ENCODE measurements at regions not wholly inside any gene's neighbourhood (a gene's known extent, or its start where the extent isn't known, plus 50 kb on each side); places are given as distances from the start of the nearest gene placed in this dataset.
A peak's percentile ranks its signal among the peaks of the same experiment; 100 is the strongest.

DNA sequence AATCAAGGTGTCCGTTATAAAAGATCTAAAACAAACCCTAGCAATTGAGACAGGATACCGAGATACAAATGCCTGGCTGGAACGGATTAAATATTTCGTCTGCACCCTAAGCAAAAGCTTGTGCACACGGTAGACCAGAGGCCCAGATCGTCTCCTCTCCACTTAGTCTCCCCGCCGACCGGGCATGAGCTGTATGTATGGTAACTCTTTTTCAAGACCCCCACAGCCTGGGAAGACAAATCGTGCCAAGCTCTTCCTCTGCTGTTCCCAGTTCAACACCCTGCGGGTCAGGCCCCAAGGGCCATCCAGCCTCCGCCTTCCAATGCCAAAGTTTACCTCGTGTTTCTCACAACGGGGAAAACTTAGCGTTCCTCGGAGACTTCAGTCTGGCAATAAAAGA, 285.7 kb upstream of the GALNT17 start:
- no peaks in the 10 kb centered on the region for H3K4me1 Mint-ChIP-seq (ENCODE audit: low read depth)
- no peak for DNase-seq
- TF ChIP-seq, protein P1, sequence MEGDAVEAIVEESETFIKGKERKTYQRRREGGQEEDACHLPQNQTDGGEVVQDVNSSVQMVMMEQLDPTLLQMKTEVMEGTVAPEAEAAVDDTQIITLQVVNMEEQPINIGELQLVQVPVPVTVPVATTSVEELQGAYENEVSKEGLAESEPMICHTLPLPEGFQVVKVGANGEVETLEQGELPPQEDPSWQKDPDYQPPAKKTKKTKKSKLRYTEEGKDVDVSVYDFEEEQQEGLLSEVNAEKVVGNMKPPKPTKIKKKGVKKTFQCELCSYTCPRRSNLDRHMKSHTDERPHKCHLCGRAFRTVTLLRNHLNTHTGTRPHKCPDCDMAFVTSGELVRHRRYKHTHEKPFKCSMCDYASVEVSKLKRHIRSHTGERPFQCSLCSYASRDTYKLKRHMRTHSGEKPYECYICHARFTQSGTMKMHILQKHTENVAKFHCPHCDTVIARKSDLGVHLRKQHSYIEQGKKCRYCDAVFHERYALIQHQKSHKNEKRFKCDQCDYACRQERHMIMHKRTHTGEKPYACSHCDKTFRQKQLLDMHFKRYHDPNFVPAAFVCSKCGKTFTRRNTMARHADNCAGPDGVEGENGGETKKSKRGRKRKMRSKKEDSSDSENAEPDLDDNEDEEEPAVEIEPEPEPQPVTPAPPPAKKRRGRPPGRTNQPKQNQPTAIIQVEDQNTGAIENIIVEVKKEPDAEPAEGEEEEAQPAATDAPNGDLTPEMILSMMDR (IDR thresholded peaks at IDR 0.05), result no peak
- ChIA-PET POLR2A (no interaction called here), CTCF (interaction anchor here (0.6 kb wide), 1 partner anchor 64 kb away, joined by 3 read pairs; no protein-coding TSS in a partner anchor)
- intact Hi-C loops (cut with micrococcal nuclease), result no loop called here
- no peak for ATAC-seq
- H3K27ac Mint-ChIP-seq, result no peak overlapping the region
- H3K36me3 Mint-ChIP-seq (ENCODE audit: low read depth), result no peaks in the 10 kb centered on the region
- no peak overlapping the region for H3K4me3 Mint-ChIP-seq
- no peaks in the 10 kb centered on the region for H3K27me3 Mint-ChIP-seq
- H3K9me3 Mint-ChIP-seq, result peaks cover 28% of the 10 kb centered on the region

DNA sequence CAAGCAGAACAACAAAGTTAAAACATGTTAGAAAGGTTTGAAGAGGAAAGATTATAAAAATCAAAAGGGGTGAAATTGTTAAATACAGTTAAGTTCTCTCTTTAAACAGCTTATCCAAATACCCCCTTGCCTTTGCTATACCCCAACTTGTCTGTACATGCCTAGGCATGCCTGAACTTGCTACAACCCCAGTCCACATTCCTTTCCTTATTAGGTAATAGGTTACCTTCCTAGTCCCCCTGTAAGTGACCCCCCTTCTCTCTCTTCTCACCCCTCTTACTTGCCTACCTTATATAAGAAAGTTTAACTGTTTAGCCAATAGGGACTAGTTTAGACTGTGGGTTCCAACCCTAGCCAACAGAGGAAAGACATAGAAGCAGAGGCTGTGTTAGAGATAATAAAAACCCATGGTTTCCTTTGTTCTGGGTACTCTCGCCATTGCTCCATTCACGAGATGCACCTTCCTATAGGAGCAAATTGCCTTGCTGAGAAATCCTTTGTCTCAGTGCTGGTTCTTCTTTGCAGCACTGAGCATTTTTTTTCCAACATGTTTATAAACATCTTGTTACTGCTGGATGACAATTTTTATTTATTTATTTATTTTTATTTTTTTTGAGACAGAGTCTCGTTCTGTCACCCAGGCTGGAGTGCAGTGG, 282.2 kb upstream of the GALNT17 start:
- Mint-ChIP-seq H3K36me3 (ENCODE audit: low read depth) (no peaks in the 10 kb centered on the region), H3K9me3 (peaks cover 21% of the 10 kb centered on the region), H3K27ac (no peak overlapping the region), H3K27me3 (peaks cover 1% of the 10 kb centered on the region), H3K4me3 (no peak overlapping the region), H3K4me1 (ENCODE audit: low read depth) (no peaks in the 10 kb centered on the region)
- TF ChIP-seq, protein P1 (IDR thresholded peaks at IDR 0.05), result no peak
- DNase-seq, result no peak
- ATAC-seq, result no peak
- POLR2A ChIA-PET, result no interaction called here
- CTCF ChIA-PET, result interaction anchor here (0.9 kb wide), 1 partner anchor 20 kb away, joined by 3 read pairs; no protein-coding TSS in a partner anchor
- intact Hi-C loops (cut with micrococcal nuclease), result no loop called here

DNA sequence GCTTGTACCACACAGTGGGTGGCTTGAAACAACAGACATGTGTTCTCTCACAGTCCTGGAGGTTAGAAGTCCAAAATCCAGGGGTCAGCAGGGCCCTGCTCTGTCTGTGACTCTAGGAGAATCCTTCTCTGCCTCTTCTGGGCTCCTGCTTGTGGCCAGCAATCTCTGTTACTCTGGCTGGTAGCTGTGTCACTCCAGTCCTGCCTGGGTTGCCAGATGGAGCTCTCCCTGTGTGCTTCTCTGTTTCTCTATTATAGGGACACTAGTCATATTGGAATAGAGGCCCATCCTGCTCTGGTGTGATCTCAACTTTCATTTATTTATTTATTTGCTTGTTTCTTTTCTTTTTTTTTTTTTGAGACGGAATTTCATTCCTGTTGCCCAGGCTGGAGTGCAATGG, 276.6 kb upstream of the GALNT17 start:
- H3K27me3 Mint-ChIP-seq, result peaks cover 1% of the 10 kb centered on the region
- ATAC-seq (no peak), DNase-seq (no peak)
- no peaks in the 10 kb centered on the region for H3K9me3 Mint-ChIP-seq
- TF ChIP-seq, protein P1 (IDR thresholded peaks at IDR 0.05), result no peak
- H3K4me1 Mint-ChIP-seq (ENCODE audit: low read depth), result no peaks in the 10 kb centered on the region
- ChIA-PET POLR2A (no interaction called here), CTCF (interaction anchor here (1.6 to 2.0 kb wide), 2 partner anchors 26 to 878 kb away, joined by 4 to 10 read pairs; no protein-coding TSS in a partner anchor)
- H3K4me3 Mint-ChIP-seq, result no peak overlapping the region
- intact Hi-C loops (cut with micrococcal nuclease), result no loop called here
- no peaks in the 10 kb centered on the region for H3K36me3 Mint-ChIP-seq (ENCODE audit: low read depth)
- no peak overlapping the region for H3K27ac Mint-ChIP-seq

DNA sequence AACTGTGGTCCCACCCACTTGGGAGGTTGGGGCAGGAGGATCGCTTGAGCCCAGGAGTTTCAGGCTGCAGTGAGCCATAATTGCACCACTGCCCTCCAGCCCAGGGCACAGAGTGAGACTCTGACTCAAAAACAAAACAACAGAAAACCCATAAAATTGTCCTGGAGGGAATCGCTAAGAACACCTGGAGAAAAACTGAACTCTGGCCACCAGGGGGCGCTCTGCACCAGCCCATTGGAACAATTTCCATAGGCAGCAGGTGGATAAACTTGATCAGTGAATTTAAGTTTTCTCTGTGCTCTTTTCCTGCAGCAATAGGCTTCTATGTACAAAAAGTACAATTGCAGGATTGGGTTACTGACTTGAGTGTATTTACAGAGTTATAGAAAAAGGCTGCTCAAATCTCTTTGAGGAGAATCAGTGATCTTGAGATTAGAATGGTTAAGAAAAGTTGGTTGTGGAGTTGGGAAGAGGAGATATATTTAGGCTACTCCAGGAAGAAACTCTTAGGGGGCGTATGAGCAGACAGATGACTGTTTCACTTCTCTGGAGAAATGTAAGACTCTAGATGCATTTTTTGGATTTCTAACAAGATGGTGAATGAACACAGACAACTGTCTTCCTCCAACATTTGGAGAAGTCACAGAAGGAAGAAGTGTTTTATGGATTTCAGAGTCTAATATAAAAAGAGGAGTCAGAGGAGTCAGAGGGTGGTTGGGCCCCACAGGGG, 274.9 kb upstream of the GALNT17 start:
- TF ChIP-seq, protein P1 (IDR thresholded peaks at IDR 0.05), result peak; percentile 94
- ChIA-PET POLR2A (interaction anchor here (1.0 kb wide), 1 partner anchor 884 kb away, joined by 3 read pairs; no protein-coding TSS in a partner anchor), CTCF (interaction anchor here (0.9 to 2.0 kb wide), 4 partner anchors 84 to 880 kb away, joined by 3 to 10 read pairs (median 4); no protein-coding TSS in a partner anchor)
- Mint-ChIP-seq H3K9me3 (peaks cover 6% of the 10 kb centered on the region), H3K4me1 (ENCODE audit: low read depth) (no peaks in the 10 kb centered on the region), H3K4me3 (no peak overlapping the region), H3K36me3 (ENCODE audit: low read depth) (no peaks in the 10 kb centered on the region), H3K27ac (no peak overlapping the region), H3K27me3 (peaks cover 1% of the 10 kb centered on the region)
- intact Hi-C loops (cut with micrococcal nuclease), result loop anchor here (2.0 kb wide), 1 partner anchor 876 kb away; no protein-coding TSS in a partner anchor
- no peak for ATAC-seq
- DNase-seq, result peak; percentile 77

Data from activated CD8-positive, alpha-beta T cell treated with anti-CD3 and anti-CD28 coated beads for 36 hours (primary cell).